ENCODE measurements at regions not wholly inside any gene's neighbourhood (a gene's known extent, or its start where the extent isn't known, plus 50 kb on each side); places are given as distances from the start of the nearest gene placed in this dataset.
"Not testable (repeated sequence)": the region's sequence is repeated elsewhere in the genome, so short reads cannot be mapped to it uniquely, and the experiment has no call there.

- DNase-seq (ENCODE audit: low spot score) = no peak
These were observed 50.4 kb downstream of the KATNIP start for GRCh38 chr16:27600381-27600780.

- no peak for DNase-seq (ENCODE audit: low spot score)
These were observed 52.2 kb downstream of the KATNIP start for GRCh38 chr16:27602103-27602502.

- DNase-seq (ENCODE audit: low spot score) = peak; percentile 14
These were observed 55.7 kb downstream of the KATNIP start for GRCh38 chr16:27605500-27606106.

DNA sequence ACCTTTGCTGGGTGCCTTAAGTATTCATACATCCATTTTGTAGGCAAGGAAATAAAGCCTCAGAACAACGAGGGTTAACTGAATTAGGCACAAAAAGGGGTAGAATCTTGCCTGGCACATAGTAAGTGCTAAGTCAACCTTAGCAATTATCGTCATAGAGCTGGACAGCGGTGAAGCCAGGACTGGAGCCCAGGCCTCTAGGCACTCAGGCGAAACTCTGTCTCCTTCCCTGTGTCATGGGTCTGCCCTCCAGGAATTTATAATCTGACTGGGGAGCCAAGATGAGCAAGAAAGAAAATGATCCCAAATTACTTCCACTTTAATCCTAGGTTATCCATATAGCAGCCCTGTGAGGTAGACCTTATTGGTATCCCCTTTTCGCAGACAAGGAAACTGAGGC is 61.4 kb downstream of the KATNIP start:
- DNase-seq (ENCODE audit: low spot score) = no peak

GRCh38 chr16:27613238-27613791 is 63.4 kb downstream of the KATNIP start:
- DNase-seq (ENCODE audit: low spot score) = no peak

DNA sequence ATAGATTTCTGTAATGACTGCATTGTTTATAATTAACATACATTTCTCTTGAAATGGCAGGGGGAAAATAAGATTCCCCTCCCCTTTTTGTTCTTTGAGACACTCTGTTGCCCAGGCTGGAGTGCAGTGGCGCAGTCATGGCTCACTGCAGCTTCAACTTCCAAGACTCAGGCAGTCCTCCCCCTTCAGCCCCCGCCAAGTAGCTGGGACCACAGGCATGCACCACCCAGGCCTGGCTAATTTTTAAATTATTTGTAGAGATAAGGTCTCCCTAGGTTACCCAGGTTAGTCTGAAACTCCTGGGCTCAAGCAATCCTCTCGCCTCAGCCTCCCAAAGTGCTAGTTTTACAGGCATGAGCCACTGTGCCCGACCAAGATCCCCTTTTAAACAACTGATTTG is 67.7 kb downstream of the KATNIP start:
- DNase-seq (ENCODE audit: low spot score) = no peak

- DNase-seq (ENCODE audit: low spot score) = no peak
These were observed 68.2 kb downstream of the KATNIP start for GRCh38 chr16:27618165-27618564.

DNA sequence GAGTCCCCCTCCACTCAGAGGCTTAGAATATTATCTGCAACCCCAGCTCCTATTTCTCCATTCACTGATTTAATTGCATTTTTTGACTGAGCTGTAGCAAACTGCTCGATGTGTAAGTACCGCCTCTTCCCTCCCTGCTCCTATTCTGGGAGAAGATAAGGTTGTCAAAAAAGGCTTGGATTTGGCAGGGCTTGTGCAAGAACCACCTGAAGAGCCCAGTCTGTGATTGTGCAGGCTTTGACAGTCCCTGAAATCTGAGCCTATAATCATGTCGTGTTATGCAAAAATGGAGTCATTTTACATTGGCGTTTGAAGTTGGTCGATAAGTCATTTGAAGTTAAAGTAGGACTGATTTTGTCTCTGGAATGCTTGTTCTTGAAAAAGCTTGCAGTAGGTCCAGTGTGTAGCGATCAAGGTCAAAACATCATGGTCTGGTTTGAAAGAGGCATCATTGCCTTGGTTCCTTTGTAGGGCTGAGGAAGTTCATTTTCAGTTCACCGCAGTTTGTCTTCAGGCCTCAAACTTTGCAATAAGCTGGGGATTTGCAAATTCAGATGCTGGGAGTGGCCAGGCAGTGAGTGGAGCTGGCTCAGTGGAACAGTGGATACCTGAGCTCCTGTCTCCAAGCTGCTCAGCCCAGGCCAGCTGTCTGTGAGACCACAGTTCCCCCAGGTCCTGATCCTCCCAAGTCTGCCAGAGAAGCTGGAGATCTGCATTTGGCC is 68.8 kb downstream of the KATNIP start:
- no peak for DNase-seq (ENCODE audit: low spot score)

- no peak for DNase-seq (ENCODE audit: low spot score)
These were observed 70.6 kb downstream of the KATNIP start for GRCh38 chr16:27620541-27620940.

- no peak for DNase-seq (ENCODE audit: low spot score)
These were observed 74.5 kb downstream of the KATNIP start for GRCh38 chr16:27624154-27625049.

DNA sequence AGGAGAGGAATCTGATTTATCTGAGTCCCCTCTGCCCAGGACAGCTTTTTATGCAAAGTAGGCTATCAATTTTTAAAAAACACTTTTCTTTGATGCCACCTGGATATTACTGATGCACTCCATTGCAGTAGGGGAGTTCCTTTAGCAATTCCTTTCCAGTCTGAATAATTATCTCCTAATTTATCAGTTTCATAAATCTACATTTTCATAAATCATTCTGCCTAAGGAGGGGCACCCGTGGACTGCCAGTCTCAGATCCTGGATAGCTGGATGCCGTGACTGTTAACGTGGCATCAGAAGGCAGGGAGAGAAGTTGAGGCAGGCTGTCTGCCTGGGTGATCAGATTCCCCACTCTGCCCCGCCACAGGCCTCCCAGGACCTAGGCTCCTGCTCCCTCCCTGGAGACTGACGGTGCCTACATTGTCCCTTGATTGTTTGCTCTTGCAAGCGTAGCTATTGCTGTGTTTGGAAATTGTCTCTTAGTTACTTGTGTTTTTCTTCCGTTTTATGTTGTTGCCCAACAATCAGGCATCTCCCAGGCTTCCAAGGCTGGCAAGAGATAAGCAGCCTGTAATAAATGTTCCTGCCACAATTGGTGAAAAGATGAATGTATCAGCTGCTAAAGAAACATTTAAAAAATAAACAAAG is 75.2 kb downstream of the KATNIP start:
- no peak for DNase-seq (ENCODE audit: low spot score)

DNA sequence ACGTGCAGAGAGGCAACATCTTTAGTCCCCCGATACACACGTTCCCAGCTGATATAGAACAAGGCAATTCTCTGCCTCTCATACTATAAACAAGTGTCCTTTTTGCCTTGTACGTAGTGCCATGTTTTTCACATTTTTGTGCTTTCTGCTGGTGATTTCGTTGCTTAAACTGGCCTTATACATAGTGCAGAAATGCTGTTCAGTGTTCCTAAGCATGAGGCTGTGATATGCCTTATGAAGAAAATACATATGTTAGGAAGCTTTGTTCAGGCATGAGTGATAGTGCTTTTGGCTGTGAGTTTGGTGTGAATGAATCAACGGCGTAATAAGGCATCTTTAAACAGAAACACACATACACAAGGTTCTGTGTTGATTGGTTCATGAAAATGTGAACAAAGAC is 77.2 kb downstream of the KATNIP start:
- no peak for DNase-seq (ENCODE audit: low spot score)

DNA sequence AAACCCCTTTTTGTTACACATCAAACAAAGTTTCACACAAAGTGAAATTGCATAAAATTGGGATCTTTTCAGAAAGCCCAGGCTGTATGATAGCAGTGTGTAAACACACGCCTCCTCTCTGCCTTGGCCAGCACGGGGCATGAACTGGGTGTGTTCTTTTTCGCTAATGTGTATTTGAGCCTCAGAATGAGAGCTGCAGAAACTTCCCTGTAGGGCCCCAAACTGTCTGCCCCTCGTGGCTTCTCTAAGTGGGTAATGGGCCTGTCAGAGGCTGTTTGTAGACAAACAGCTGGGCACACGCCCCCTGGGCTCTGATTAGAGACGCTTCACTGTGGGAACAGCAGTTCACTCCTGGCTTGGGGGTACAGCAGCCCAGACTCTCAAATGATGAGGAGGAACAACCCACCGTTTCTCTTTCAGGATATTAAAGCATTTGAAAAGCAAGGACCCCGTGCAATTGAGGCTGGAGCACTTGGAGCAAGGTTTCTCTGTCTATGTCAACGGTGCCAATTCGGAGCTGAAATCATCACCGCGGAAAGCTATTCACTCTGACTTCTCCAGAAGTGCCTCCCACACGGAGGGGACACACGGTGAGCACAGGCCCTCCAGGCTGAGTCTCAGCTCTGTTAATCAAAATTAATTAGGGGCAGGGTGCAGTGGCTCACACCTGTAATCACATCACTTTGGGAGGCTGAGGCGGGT is 78.4 kb downstream of the KATNIP start:
- peak; percentile 15 for DNase-seq (ENCODE audit: low spot score)

DNA sequence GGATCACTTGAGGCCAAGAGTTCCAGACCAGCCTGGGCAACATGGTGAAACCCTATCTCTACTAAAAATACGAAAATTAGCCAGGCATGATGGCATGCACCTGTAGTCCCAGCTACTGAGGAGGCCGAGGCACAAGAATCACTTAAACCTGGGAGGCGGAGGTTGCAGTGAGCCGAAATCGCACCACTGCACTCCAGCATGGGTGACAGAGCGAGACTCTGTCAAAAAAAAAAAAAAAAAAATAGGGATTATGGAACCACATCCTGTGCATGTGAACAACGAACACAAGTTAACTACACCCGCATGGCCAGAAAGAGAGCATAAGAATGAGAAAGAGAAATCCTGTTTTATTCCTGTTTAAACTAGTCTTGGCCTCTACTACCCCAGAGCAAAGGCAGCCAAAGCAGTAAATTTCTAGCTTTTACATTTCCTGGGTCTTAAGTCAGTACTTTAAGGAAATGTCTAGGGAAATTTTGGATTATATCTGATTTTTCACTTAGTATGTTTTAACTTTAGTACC is 79.1 kb downstream of the KATNIP start:
- not testable (repeated sequence) for DNase-seq (ENCODE audit: low spot score)

DNA sequence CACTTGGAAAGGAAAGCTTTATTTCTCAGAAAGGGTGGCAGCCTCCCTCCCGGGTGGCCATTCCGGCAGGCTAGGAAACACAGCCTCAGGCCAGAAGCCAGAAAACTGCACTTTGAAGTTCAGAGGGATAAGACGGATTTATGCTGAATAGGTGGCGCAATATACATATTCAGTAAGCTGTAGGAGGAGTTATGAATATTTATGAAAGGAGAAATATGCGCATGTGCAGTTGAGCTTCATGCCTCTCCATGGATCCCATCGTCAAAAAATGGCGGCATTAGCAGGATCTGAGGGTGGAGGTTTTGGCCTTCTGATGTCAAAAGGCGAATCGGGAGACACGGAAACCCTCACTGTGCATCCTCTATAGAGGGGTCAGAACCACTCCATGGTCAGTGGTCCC is 82.3 kb downstream of the KATNIP start:
- DNase-seq (ENCODE audit: low spot score) = no peak

- no peak for DNase-seq (ENCODE audit: low spot score)
These were observed 83.3 kb downstream of the KATNIP start for GRCh38 chr16:27633221-27633620.

GRCh38 chr16:27633721-27634120 is 83.8 kb downstream of the KATNIP start:
- no peak for DNase-seq (ENCODE audit: low spot score)

- DNase-seq (ENCODE audit: low spot score) = no peak
These were observed 84.8 kb downstream of the KATNIP start for GRCh38 chr16:27634779-27635178.

DNA sequence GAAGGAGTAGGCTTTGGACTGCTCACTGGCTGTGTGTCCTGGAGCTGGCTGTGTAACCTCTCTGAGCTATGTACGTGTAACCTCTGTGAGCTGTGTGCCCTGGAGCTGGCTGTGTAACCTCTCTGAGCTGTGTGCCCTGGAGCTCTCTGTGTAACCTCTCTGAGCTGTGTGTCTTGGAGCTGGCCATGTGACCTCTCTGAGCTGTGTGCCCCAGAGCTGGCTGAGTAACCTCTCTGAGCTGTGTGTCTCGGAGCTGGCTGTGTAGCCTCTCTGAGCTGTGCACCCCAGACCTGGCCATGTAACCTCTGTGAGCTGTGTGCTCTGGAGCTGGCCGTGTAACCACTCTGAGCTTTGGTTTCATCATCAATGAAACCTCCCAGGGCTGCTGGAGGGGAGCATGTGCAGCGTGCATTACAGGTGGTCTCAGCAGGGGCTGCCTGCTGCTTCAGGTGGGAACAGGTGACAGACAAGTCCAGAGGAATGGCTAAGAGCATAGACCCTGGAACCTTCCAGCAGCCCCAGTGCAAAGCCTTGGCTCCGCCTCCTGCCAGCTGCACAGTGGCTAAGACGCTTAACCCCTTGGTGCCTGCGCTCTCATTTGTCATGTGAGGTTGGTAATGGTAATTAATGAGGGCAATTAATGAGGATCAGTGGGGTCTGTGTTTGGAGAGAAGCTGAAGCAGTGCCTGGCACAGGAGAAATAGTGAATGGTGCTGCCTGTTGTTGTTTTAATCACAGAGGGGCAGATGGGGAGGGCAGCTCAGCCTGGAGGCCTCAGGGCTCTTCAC is 86.7 kb downstream of the KATNIP start:
- DNase-seq (ENCODE audit: low spot score) = no peak

Measured in mucosa of gallbladder (tissue), 1 donor.